Neuronal stem cell (in vitro differentiated cells): ENCODE measurements at regions not wholly inside any gene's neighbourhood (a gene's known extent, or its start where the extent isn't known, plus 50 kb on each side); places are given as distances from the start of the nearest gene placed in this dataset.
A peak's percentile ranks its signal among the peaks of the same experiment; 100 is the strongest.

Experiments used
- DNase-seq: peaks from one replicate; pipeline ENCODE4 v3.0.0-alpha.2; 2013; ENCODE audit warnings: low spot score
- H2AFZ ChIP-seq: one replicate; pipeline ENCODE4 v1.6.1; 2013; ENCODE audit warnings: mild to moderate bottlenecking, low read length, inconsistent platforms
- H2AK5ac ChIP-seq: 2 replicates; pipeline ENCODE4 v1.6.1; 2013; ENCODE audit warnings: low read depth, mild to moderate bottlenecking, inconsistent platforms, low read length, moderate library complexity, mixed read lengths
- H2BK120ac ChIP-seq: 2 replicates; pipeline ENCODE4 v1.6.1; 2013; ENCODE audit warnings: low read depth, mild to moderate bottlenecking, inconsistent platforms, low read length, moderate library complexity, mixed read lengths
- H2BK12ac ChIP-seq: one replicate; pipeline ENCODE4 v1.6.1; 2013; ENCODE audit warnings: low read length, inconsistent platforms
- H2BK15ac ChIP-seq: 2 replicates; pipeline ENCODE4 v1.6.1; 2013; ENCODE audit warnings: mild to moderate bottlenecking, low read length, inconsistent platforms, mixed read lengths
- H2BK5ac ChIP-seq: one replicate; pipeline ENCODE4 v1.6.1; 2013; ENCODE audit warnings: inconsistent platforms, mild to moderate bottlenecking, low read length, moderate library complexity
- H3K14ac ChIP-seq: one replicate; pipeline ENCODE4 v1.6.1; 2013; ENCODE audit warnings: low read length, inconsistent platforms
- H3K18ac ChIP-seq: 2 replicates; pipeline ENCODE4 v1.6.1; 2013; ENCODE audit warnings: low read length, inconsistent platforms
- H3K23ac ChIP-seq: 2 replicates; pipeline ENCODE4 v1.6.1; 2013; ENCODE audit warnings: low read depth, mild to moderate bottlenecking, mixed read lengths, low read length, inconsistent platforms; ENCODE audit not compliant: poor library complexity
- H3K27ac ChIP-seq: replicated peaks from 3 replicates; pipeline ENCODE4 v1.5.1; 2013; ENCODE audit warnings: low read length, inconsistent platforms
- H3K27me3 ChIP-seq, 3 experiments: 2 replicates each; pipeline ENCODE4 v1.6.1; 2013; ENCODE audit warnings: low read length in 3 of 3, mild to moderate bottlenecking in 2 of 3, inconsistent platforms in 1 of 3, low read depth in 1 of 3, mixed read lengths in 1 of 3, moderate library complexity in 1 of 3; ENCODE audit not compliant: control insufficient read depth in 3 of 3, insufficient read depth in 3 of 3
- H3K36me3 ChIP-seq, 2 donors: replicated peaks in 1 of 2; 2 replicates each; pipeline ENCODE4 v1.6.1; 2013; ENCODE audit warnings: low read length in 2 of 2; ENCODE audit not compliant: control insufficient read depth in 2 of 2, insufficient read depth in 2 of 2
- H3K4ac ChIP-seq: 2 replicates; pipeline ENCODE4 v1.6.1; 2013; ENCODE audit warnings: inconsistent platforms, mild to moderate bottlenecking, low read length, moderate library complexity
- H3K4me1 ChIP-seq, 2 donors: 1 replicate in 1 of 2; 2 replicates in 1 of 2; pipeline ENCODE4 v1.6.1; 2013; ENCODE audit warnings: low read length in 2 of 2, low read depth in 1 of 2; ENCODE audit not compliant: control insufficient read depth in 2 of 2, insufficient read depth in 1 of 2
- H3K4me2 ChIP-seq: one replicate; pipeline ENCODE4 v1.6.1; 2013; ENCODE audit warnings: mild to moderate bottlenecking, low read length, inconsistent platforms; ENCODE audit not compliant: insufficient read depth, poor library complexity, severe bottlenecking
- H3K4me3 ChIP-seq, 2 donors: 2 replicates each; pipeline ENCODE4 v1.5.1; 2013; ENCODE audit warnings: low read length in 2 of 2, mild to moderate bottlenecking in 2 of 2, inconsistent platforms in 1 of 2, moderate library complexity in 1 of 2
- H3K79me1 ChIP-seq: one replicate; pipeline ENCODE4 v1.6.1; 2013; ENCODE audit warnings: low read depth, mild to moderate bottlenecking, inconsistent platforms, low read length, moderate library complexity
- H3K9ac ChIP-seq: one replicate; pipeline ENCODE4 v1.6.1; 2013; ENCODE audit warnings: mild to moderate bottlenecking, low read depth, low read length, inconsistent platforms; ENCODE audit not compliant: poor library complexity
- H3K9me3 ChIP-seq, 2 donors: replicated peaks in 1 of 2; 2 replicates each; pipeline versions ENCODE3 to v1.6.1; 2013; ENCODE audit warnings: low read length in 2 of 2, mild to moderate bottlenecking in 2 of 2, inconsistent platforms in 1 of 2, low read depth in 1 of 2, mixed read lengths in 1 of 2, moderate library complexity in 1 of 2; ENCODE audit not compliant: control insufficient read depth in 2 of 2, insufficient read depth in 1 of 2
- H4K8ac ChIP-seq: one replicate; pipeline ENCODE4 v1.6.1; 2013; ENCODE audit warnings: low read depth, mild to moderate bottlenecking, inconsistent platforms, low read length, moderate library complexity
- H4K91ac ChIP-seq: one replicate; pipeline ENCODE4 v1.6.1; 2013; ENCODE audit warnings: low read length, low read depth, mild to moderate bottlenecking, inconsistent platforms; ENCODE audit not compliant: poor library complexity
- WGBS, 2 donors: extraction: QIAGEN DNeasy Blood & Tissue Kit; methylation state at CpG; one replicate each; pipeline ENCODE4 v1.1.7; 2013; ENCODE audit warnings: missing lambda C conversion rate in 2 of 2, mixed read lengths in 1 of 2; ENCODE audit not compliant: insufficient read length in 2 of 2, insufficient replicate concordance in 1 of 2; ENCODE audit errors: extremely low coverage in 2 of 2; 5-methylcytosine and 5-hydroxymethylcytosine counted together

GRCh38 chr5:144945503-144945902 lies 774.8 kb downstream of the KCTD16 start:
- H3K14ac ChIP-seq: no peak overlapping the region

GRCh38 chr5:144944936-144945335 lies 774.3 kb downstream of the KCTD16 start:
- Histone ChIP-seq H3K27ac (no peak overlapping the region), H2BK5ac (no peak overlapping the region), H3K9ac (no peak overlapping the region), H2AFZ (peak overlapping the region; percentile 58), H3K4me3 (no peak overlapping the region), H2BK12ac (no peak overlapping the region), H4K8ac (no peak overlapping the region), H3K79me1 (no peaks in the 10 kb centered on the region), H3K18ac (no peak overlapping the region), H3K23ac (no peak overlapping the region), H3K4me1 (no peaks in the 10 kb centered on the region), H2AK5ac (no peak overlapping the region), H3K9me3 (no peaks in the 10 kb centered on the region), H3K4me2 (no peak overlapping the region), H3K14ac (no peak overlapping the region), H2BK15ac (no peak overlapping the region), H2BK120ac (no peak overlapping the region), H3K36me3 (no peaks in the 10 kb centered on the region), H3K4ac (no peak overlapping the region), H4K91ac (no peak overlapping the region), H3K27me3 (no peaks in the 10 kb centered on the region)
- no peak for DNase-seq
- no CpG with 5 or more reads among the region's 4 CpGs for WGBS, 2 donors

More at GRCh38 chr5:144945503-144945902, 774.8 kb downstream of the KCTD16 start:
- WGBS, 2 donors: no CpG with 5 or more reads among the region's 2 CpGs
- no peak overlapping the region for H4K91ac ChIP-seq
- no peak overlapping the region for H2AK5ac ChIP-seq
- no peak overlapping the region for H3K9ac ChIP-seq
- H3K18ac ChIP-seq: no peak overlapping the region
- no peak overlapping the region for H2BK15ac ChIP-seq
- no peak overlapping the region for H3K4me2 ChIP-seq
- DNase-seq: no peak
- H3K4ac ChIP-seq: no peak overlapping the region
- H3K9me3 ChIP-seq: no peaks in the 10 kb centered on the region
- no peaks in the 10 kb centered on the region for H3K4me1 ChIP-seq
- peak overlapping the region; percentile 56 for H2AFZ ChIP-seq
- H3K4me3 ChIP-seq: no peak overlapping the region
- no peak overlapping the region for H3K23ac ChIP-seq
- H3K27ac ChIP-seq: no peak overlapping the region
- no peak overlapping the region for H4K8ac ChIP-seq
- H2BK120ac ChIP-seq: no peak overlapping the region
- no peak overlapping the region for H2BK5ac ChIP-seq
- H3K36me3 ChIP-seq: no peaks in the 10 kb centered on the region
- H3K27me3 ChIP-seq: no peaks in the 10 kb centered on the region
- no peak overlapping the region for H2BK12ac ChIP-seq
- no peaks in the 10 kb centered on the region for H3K79me1 ChIP-seq

GRCh38 chr5:144941004-144941403 lies 770.3 kb downstream of the KCTD16 start:
- no peak overlapping the region for H2AFZ ChIP-seq
- H3K18ac ChIP-seq: no peak overlapping the region
- H3K27me3 ChIP-seq: no peaks in the 10 kb centered on the region
- no peaks in the 10 kb centered on the region for H3K36me3 ChIP-seq
- H3K27ac ChIP-seq: no peak overlapping the region
- H2BK15ac ChIP-seq: no peak overlapping the region
- H3K14ac ChIP-seq: no peak overlapping the region
- no peak overlapping the region for H4K91ac ChIP-seq
- no peak overlapping the region for H4K8ac ChIP-seq
- no peak overlapping the region for H3K4me2 ChIP-seq
- no peaks in the 10 kb centered on the region for H3K79me1 ChIP-seq
- H2BK120ac ChIP-seq: no peak overlapping the region
- no peak overlapping the region for H3K23ac ChIP-seq
- no peak overlapping the region for H3K9ac ChIP-seq
- no peak for DNase-seq
- H2AK5ac ChIP-seq: no peak overlapping the region
- H2BK12ac ChIP-seq: no peak overlapping the region
- no peaks in the 10 kb centered on the region for H3K9me3 ChIP-seq
- no peak overlapping the region for H3K4me3 ChIP-seq
- H2BK5ac ChIP-seq: no peak overlapping the region
- no peak overlapping the region for H3K4ac ChIP-seq
- H3K4me1 ChIP-seq: no peaks in the 10 kb centered on the region

GRCh38 chr5:144918371-144918770 lies 747.7 kb downstream of the KCTD16 start:
- Histone ChIP-seq H3K9me3 (no peaks in the 10 kb centered on the region), H3K4me1 (no peaks in the 10 kb centered on the region), H3K27me3 (no peaks in the 10 kb centered on the region), H3K36me3 (no peaks in the 10 kb centered on the region), H3K23ac (no peak overlapping the region), H3K18ac (no peak overlapping the region), H3K79me1 (no peaks in the 10 kb centered on the region), H2BK120ac (no peak overlapping the region), H4K8ac (no peak overlapping the region), H3K4me3 (no peak overlapping the region), H2BK12ac (no peak overlapping the region), H3K14ac (no peak overlapping the region), H4K91ac (no peak overlapping the region), H2AK5ac (no peak overlapping the region), H2AFZ (no peak overlapping the region), H3K27ac (no peak overlapping the region), H2BK5ac (no peak overlapping the region), H3K9ac (no peak overlapping the region), H2BK15ac (no peak overlapping the region), H3K4ac (no peak overlapping the region), H3K4me2 (no peak overlapping the region)
- WGBS, 2 donors: no CpG with 5 or more reads among the region's 1 CpG
- no peak for DNase-seq
